HG03342 (cell line): ENCODE measurements at regions not wholly inside any gene's neighbourhood (a gene's known extent, or its start where the extent isn't known, plus 50 kb on each side); places are given as distances from the start of the nearest gene placed in this dataset.
"Not testable (repeated sequence)": the region's sequence is repeated elsewhere in the genome, so short reads cannot be mapped to it uniquely, and the experiment has no call there.

ENCODE experiments used
- ATAC-seq: cut with Tn5 transposase; IDR thresholded peaks from one replicate; pipeline ENCODE4 v1.9.1; 2021; ENCODE audit warnings: mild to moderate bottlenecking, moderate library complexity; ENCODE audit not compliant: unreplicated experiment

DNA sequence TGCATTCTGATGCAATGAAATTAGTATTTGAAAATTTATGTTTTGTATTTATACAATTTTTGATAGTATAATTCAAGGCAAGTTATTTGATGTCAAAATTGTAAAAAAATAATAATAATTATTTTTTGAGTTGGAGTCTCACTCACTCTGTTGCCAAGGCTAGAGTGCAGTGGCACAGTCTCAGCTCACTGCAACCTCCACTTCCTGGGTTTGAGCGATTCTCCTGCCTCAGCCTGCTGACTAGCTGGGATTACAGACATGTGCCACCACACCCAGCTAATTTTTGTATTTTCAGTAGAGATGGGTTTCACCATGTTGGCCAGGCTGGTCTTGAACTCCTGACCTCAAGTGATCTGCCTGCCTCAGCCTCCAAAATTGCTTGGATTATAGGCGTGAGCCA is 342.4 kb upstream of the ARPP21 start:
- not testable (repeated sequence) for ATAC-seq

DNA sequence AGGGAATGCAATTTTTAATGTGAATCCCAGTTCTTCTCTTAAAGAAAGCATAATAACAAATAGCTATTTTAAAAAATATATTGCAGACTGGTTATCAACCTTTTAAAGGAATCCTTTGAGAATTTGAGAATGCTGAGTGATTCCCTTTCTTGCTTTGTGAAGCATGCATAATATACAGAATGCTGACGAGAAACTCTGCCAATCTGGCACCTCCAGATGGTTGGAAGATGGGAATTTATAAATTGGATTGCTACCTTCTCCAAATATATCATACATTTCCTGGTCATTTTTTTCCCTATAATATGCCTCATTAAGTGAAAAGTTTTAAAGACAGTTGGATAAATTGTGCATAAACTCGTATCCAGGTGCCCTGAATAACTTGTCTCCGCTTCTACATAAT is 333.9 kb upstream of the ARPP21 start:
- no peak for ATAC-seq

DNA sequence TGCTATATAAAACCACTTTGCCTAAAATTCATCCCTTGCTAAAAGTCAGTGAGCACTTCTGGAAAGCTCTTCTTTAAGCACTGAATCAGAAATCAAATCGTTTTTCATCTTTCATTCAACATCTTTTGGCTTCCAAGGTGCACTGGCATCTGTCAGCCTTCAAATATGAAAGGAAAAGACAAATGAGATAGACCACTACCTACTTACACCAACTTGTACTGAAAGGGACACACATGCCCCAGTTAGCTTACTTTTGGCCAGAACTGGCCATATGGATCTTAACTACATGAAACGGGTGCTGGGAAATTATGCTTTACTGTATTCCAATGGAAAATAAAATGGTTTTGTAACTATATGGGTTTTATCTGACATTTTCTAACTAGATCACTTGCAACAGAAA is 332.0 kb upstream of the ARPP21 start:
- no peak for ATAC-seq

DNA sequence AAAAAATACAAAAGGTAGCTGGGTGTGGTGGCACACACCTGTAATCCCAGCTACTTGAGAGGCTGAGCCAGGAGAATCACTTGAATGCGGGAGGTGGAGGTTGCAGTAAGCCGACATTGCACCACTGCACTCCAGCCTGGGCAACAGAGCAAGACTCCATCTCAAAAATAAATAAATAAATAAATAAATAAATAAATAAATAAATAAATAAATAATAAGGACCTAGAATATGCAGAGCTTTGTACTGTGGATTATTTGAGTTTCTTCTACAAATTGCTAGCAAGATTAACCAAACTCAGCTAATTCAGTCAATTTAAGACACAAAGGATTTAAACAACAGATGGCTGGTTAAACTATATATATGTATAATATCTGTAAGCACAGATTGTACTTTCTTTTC is 322.5 kb upstream of the ARPP21 start:
- ATAC-seq, result not testable (repeated sequence)

DNA sequence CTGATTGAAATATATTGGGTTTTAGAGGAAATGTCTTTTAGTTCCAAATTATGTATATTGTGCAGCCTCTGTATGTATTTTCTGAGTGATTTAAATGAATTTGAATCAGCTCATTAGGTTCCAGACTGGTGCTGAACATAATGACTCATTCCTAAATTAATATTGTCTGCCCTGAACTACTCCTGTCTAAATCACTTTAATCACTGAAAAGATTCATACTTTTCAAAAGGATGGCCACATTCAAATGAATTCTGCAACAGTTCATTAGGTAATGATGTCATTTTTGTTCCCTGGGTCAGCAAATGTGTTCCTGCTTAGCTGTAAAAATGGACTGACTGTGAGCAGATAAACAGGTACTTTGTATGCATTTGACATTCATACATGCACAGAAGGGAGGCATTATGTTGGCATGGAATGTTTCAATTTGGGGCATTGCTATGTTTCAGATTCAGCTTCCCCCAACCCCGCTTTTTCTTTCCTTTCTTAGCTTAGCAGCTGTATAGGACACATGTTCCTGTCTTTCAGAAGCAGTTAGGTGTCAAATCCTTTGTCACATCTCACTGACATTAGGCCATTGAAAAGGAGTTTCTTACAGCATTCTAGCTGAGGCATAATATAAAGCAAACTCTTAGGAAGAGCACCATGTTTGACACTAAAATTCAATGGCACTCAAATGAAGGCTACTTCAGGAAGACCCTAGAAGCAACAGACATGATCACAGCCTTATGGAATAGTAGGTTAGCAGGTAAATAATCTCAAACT is 318.5 kb upstream of the ARPP21 start:
- ATAC-seq, result no peak

DNA sequence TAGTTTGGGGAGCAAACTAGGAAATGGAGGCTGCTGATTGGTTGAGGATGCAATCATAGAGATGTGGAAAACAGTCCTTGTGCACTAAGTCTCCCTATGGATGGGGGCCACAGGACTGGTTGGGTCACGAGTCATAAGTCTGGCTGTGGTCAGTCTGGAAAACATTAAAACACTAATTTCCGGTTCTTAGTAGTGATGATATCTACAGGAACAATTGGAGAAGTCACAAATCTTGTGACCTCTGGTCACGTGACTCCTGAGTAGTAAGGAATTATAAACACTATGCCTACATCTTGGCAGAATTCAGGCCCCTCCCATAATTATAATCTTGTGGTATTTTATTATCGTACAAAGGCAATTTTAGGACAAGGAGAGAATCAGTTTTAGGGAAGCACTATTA is 317.3 kb upstream of the ARPP21 start:
- ATAC-seq, result no peak

DNA sequence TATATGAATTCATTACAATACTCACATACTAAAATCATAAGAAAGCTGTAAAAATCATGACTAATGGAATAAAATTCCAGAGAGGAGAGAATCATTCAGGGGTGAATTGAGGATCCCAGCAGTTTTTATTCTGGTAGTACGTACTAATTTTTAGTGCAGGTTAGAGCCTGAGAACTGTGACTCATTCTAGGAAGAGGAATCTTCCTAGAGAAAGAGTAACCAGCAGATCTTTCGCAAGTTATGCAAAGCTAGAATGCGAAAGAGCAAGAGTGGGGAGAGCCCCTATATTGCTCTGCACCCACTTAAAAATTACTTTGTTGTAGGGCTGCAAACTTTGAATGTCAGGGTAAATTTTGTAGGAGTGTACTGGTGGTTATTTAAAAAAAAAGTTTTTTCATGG is 303.6 kb upstream of the ARPP21 start:
- no peak for ATAC-seq

DNA sequence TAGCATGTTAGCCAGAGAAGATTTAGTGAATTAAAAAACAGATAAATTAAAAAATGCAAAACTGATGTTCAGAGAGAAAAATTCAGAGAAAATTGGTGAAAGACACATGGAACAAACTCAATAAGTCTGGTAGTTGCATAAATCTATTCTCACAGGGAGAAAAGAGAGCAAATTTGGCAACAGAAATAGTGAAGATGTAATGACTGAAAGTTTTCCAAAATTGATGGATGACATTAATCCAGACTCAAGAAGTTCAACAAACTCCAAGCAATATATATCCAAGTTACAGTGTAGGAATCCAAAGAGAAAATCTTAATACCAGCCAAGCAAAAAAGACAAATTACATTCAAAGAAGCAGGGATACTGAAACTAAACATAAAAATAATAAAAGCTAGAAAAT is 302.7 kb upstream of the ARPP21 start:
- no peak for ATAC-seq

DNA sequence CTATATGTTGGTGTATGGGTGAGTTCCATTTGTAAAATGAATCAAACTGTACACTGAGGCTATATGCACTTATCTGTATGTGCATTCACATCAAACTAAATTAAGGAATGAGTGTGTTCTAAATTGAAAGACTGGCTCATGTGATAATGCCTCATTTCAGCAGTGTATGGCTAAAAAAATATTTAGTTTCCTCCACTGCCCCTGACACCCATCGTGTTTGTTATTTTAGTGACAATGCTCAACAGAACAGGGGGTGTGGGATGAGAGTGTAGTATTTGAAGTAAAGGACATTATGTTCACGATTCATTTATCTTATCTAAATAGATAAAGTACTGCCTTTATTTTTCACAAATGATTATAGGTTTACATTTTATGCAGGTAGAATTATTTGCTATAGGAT is 301.1 kb upstream of the ARPP21 start:
- no peak for ATAC-seq

DNA sequence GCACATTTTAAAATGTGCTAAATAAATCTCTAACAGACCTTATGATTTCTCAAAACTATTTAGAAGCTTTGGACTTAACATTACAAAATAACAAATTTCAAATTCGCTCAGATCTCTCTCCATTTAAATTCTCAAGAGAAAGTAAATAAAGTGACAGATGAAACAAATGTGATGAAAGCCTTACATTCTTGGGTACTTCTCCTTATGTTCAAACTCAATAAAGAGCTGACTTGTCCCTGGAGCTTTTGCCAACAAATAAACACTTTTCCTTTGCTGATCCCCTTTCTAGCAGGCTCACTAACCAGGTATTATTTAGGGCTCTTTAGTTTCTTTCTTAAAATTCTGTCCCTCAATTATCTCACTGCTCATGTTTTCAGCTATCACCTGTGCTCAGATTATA is 259.1 kb upstream of the ARPP21 start:
- no peak for ATAC-seq

DNA sequence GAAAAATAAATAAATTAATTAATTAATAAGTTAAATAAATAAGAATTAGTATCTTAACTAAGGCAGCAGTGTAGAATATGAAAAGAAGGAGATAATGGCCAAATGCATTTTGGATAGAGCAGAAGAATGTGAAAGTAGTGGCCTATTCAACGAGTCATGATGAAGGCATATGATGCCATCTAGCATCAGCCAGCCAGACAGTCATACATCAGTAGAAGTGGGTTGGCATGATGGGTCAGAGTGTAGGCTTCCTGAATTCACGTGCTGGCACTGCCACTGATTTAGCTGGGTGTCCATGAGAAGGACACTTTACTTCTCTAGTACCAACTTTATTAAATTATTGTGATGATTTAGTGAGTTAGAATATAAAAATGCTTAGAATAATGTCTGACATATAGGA is 256.1 kb upstream of the ARPP21 start:
- no peak for ATAC-seq

DNA sequence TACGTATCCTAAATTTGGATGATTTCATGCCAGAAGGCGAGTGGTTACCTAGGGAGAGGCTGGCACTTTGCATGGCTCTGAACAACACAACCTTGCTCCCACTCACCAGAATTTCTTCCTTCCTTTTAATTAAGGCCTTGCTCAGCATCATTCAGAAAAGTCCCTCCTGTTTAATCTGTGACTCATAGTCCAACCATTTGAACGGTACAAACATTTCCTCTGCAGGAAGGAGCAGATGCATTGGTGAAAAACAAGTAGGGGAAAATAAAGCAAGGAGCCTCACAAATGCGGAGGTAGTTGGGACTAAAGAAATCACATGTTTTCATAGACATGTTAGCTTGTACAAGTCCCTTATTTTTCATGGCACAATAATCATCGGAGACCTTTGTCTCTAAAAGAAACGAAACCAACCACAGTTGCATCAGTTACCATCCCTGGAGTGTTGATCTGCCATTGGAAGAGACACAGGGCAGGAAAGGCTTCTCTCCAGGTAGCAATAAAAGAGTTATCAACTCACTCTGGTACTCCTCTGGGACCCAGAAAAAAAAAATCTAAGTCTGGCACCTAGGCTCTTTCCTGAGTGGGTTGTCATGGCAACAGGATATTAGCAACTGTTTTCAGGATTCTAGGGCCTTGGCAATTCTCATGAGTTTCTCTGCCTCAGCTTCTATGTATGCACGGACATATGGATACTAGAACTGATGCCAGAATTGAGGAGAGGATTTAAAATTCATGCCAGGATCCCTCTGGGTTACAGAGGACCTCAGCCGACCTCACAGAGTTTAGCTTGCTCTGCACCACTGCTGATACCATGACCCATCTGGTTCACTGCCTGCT is 255.4 kb upstream of the ARPP21 start:
- ATAC-seq, result no peak

DNA sequence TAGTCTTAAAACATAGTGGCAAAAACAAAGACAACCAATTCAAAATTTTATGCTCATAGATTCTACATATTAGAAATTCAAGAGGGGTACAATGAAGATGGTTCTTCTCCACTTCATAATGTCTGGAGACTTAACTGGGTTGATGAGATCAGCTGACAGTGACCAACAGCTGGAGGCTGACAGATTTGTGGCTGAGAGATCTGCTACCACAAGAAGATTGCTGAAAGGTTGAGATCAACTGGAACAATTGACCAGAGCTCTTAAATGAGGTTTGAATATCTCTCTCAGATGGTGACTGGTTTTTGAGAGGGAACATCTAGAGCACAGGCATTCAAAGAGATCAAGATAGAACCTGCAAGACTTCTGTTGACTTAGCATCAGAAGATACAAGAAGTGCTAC is 254.1 kb upstream of the ARPP21 start:
- no peak for ATAC-seq

DNA sequence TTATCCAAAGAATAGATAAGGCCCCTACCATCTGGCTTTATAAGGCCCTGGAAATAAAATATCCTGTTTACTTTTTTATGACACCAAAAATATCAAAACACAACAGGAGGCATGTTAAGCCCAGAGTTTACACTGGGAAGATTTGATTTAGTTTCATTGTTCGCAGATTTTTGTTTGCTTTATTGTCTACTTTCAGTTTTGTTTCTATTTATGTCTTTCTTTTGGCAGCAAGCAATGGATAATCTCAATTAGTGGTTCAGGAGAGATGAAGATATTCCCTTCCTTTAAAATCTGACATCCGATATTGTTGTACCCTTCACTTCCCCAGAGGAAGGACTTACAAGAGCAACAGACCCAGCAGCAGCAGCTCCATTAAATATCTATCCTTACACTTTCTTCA is 249.4 kb upstream of the ARPP21 start:
- no peak for ATAC-seq

DNA sequence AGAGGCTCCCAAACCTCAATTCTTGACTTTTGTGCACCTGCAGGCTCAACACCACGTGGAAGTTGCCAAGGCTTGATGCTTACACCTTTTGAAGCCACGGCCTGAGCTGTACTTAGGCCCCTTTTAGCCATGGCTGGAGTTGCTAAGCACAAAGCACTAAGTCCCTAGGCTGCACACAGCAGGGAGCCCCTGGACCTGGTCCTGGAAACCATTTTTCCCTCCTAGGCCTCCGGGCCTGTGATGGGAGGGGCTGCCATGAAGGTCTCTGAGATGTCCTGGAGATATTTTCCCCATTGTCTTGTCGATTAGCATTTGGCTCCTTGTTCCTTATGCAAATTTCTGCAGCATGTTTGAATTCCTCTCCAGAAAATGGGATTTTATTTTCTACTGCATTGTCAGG is 247.1 kb upstream of the ARPP21 start:
- ATAC-seq, result no peak

DNA sequence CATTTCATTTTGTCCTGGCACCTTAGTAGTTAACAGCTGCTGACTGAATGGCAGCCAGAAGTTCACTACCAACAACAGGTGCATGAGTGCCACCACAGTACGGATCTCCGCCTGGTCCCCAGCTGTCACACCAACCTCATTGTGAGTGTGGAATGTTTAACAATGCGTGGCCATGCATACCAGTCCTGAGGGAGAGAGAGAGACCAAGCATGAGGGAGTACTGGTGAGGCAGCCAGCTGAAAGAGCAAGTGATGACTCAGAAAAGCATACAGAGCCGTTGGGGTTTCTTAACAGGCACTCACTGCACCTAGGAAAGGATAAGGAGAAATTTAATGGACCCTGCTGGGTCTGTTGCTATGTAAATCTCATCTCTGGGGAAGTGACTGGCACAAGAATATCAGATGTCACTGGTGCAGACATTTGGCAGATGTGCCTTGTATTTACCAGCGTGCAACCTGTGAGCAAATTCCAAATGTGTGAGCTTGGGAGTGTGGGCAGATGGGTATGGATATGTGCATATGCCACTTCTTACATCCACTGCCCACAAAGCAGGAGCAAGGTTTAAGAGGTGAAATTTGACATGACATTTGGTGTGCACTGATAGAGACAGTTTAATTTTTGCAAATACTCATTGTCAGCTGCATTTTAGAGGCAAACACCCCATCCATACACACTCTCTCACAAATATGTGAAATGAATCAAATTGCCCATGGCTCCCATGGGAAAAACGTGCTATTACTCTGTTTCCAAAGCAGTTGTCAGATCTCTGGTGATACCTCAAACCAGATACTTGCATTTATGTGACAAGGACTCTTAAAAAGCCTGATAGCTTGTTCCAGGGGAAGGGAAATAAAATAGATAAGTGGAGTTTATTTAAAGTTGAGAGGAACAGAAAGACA is 245.2 kb upstream of the ARPP21 start:
- ATAC-seq, result no peak

DNA sequence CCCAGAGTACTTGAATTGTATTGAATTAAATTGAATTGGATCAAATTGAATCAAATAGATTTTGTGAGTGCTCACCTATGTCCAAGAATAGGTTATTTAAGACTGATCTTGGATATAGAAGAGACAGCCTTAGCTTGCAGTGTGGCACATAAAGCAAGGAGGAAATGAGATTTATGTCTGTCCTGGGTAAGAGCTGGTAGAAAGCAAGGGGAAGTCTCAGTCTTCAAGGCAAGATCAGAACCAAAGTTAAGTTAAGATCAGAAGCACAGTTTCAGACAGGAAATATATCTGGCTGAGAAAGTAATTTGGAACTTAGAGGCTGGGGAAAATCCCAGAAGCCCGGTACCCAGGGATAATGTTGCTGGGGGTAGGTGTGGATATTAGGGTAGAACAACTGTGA is 244.4 kb upstream of the ARPP21 start:
- ATAC-seq, result no peak

DNA sequence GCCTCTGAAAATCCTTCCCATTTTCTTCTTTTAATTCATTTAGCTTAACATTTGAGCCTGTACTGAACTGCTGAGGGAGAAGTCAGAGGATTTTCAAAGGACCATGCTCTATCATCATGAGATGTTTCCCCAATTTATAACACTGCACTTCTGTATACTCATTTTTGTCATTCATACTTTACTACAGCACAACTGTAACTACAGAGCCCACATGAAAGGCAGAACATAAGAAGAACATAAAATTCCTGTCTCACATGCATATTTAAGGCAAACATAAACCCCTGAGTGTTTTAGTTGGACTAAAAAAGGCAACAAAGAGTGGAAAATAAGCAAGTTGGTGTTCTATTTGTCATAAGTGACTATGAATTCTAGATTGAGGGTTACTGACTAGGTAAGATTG is 237.7 kb upstream of the ARPP21 start:
- no peak for ATAC-seq

DNA sequence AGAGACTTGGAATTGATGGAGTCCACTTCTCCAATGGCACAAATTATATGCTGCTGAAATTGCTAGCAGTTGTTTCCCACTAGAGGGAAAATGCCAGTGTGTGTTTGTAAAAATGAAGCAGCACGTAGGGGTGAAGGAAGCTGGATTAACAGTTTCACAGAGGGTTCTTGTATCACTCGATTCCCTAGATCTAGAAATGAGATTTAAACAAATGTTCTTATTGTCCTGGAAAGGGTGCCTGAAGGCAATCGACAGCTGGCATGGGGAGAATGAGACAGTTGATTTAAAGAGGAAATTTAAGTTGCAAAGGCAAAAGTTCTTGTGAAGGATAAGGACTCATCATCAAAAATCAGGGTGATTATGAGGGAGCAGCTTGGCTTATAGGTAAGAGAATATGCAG is 234.8 kb upstream of the ARPP21 start:
- no peak for ATAC-seq

DNA sequence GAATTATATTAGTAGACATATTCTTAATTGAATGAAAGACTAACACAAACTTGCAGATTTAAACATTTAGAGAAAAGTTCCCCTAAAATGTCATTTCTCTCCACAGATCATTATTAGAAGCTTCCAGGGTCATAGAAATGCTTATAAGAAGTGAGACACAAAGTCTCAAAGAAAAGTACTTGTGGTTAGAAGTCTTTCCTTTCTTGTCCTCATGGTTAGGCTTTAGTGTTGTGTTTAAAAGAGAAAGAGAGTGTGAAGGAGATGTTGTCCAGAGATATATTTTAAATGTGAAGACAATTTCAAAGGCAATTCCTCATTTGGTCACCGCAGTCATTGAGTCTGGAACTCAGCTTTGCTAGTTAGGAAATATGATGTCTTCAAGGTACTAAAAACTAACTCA is 230.4 kb upstream of the ARPP21 start:
- ATAC-seq, result no peak

DNA sequence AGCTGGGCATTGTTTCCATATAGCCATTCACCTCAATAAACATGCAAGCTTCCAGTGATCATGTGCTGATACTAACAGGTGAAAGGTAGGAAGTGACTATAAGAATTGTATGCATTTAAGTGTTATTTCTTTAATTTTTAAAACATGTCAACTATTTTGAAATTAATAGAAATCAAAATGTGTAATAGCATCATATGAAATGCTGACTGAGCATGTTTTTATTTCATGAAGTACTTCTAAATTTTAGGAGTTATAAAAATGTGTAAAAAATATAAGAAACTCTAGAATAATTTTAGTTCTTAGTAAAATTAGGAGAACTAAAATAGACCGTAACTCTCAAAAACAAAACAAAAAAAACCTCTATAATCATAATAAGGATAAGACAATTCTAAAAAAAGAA is 229.3 kb upstream of the ARPP21 start:
- no peak for ATAC-seq
